ENCODE measurements at regions not wholly inside any gene's neighbourhood (a gene's known extent, or its start where the extent isn't known, plus 50 kb on each side); places are given as distances from the start of the nearest gene placed in this dataset.

- Histone ChIP-seq H3K27ac (no peak overlapping the region), H3K9me3 (no peaks in the 10 kb centered on the region), H3K4me1 (no peaks in the 10 kb centered on the region), H3K27me3 (no peaks in the 10 kb centered on the region), H3K4me3 (no peak overlapping the region), H3K36me3 (no peaks in the 10 kb centered on the region)
- TF ChIP-seq POLR2AphosphoS5 (IDR thresholded peaks at IDR 0.05) (no peak), CTCF (IDR thresholded peaks at IDR 0.05) (no peak), EP300 (IDR thresholded peaks at IDR 0.05) (no peak), POLR2A (IDR thresholded peaks at IDR 0.05) (no peak)
- 75% methylated on average over 1 of the region's 1 CpG for WGBS
- no peak for DNase-seq (ENCODE audit: low spot score in 2 of 2)
Measured at GRCh38 chr1:195973311-195973904, 634.8 kb downstream of the KCNT2 start.

- Histone ChIP-seq H3K27me3 (no peaks in the 10 kb centered on the region), H3K27ac (no peak overlapping the region), H3K4me3 (no peak overlapping the region), H3K4me1 (no peaks in the 10 kb centered on the region), H3K36me3 (no peaks in the 10 kb centered on the region), H3K9me3 (no peaks in the 10 kb centered on the region)
- no peak for DNase-seq (ENCODE audit: low spot score in 2 of 2)
- 100% methylated on average over 1 of the region's 1 CpG for WGBS
- TF ChIP-seq CTCF (IDR thresholded peaks at IDR 0.05) (no peak), POLR2AphosphoS5 (IDR thresholded peaks at IDR 0.05) (no peak), POLR2A (IDR thresholded peaks at IDR 0.05) (no peak), EP300 (IDR thresholded peaks at IDR 0.05) (no peak)
Measured at GRCh38 chr1:195971589-195971988, 636.7 kb downstream of the KCNT2 start.

- no peaks in the 10 kb centered on the region for H3K36me3 ChIP-seq
- no peaks in the 10 kb centered on the region for H3K27me3 ChIP-seq
- TF ChIP-seq POLR2AphosphoS5 (IDR thresholded peaks at IDR 0.05) = no peak
- no peak for TF ChIP-seq EP300 (IDR thresholded peaks at IDR 0.05)
- no peak for TF ChIP-seq POLR2A (IDR thresholded peaks at IDR 0.05)
- no peak for TF ChIP-seq CTCF (IDR thresholded peaks at IDR 0.05)
- DNase-seq (ENCODE audit: low spot score in 2 of 2) = no peak
- H3K4me1 ChIP-seq = no peaks in the 10 kb centered on the region
- 100% methylated on average over 1 of the region's 1 CpG for WGBS
- no peaks in the 10 kb centered on the region for H3K9me3 ChIP-seq
- no peak overlapping the region for H3K4me3 ChIP-seq
- H3K27ac ChIP-seq = no peak overlapping the region
Measured at GRCh38 chr1:195970209-195970608, 638.0 kb downstream of the KCNT2 start.

- Histone ChIP-seq H3K27ac (no peak overlapping the region), H3K9me3 (no peaks in the 10 kb centered on the region), H3K4me1 (no peaks in the 10 kb centered on the region), H3K4me3 (no peak overlapping the region), H3K27me3 (no peaks in the 10 kb centered on the region), H3K36me3 (no peaks in the 10 kb centered on the region)
- TF ChIP-seq POLR2A (IDR thresholded peaks at IDR 0.05) (no peak), POLR2AphosphoS5 (IDR thresholded peaks at IDR 0.05) (no peak), CTCF (IDR thresholded peaks at IDR 0.05) (no peak), EP300 (IDR thresholded peaks at IDR 0.05) (no peak)
- DNase-seq (ENCODE audit: low spot score in 2 of 2) = no peak
- WGBS = 57% methylated on average over 6 of the region's 6 CpGs
Measured at GRCh38 chr1:195965475-195965874, 642.8 kb downstream of the KCNT2 start.

GRCh38 chr1:195965036-195965435 lies 643.2 kb downstream of the KCNT2 start:
- Histone ChIP-seq H3K27me3 (no peaks in the 10 kb centered on the region), H3K4me3 (no peak overlapping the region), H3K36me3 (no peaks in the 10 kb centered on the region), H3K27ac (no peak overlapping the region), H3K9me3 (no peaks in the 10 kb centered on the region), H3K4me1 (no peaks in the 10 kb centered on the region)
- 38% methylated on average over 3 of the region's 3 CpGs for WGBS
- TF ChIP-seq CTCF (IDR thresholded peaks at IDR 0.05) (no peak), POLR2A (IDR thresholded peaks at IDR 0.05) (no peak), POLR2AphosphoS5 (IDR thresholded peaks at IDR 0.05) (no peak), EP300 (IDR thresholded peaks at IDR 0.05) (no peak)
- no peak for DNase-seq (ENCODE audit: low spot score in 2 of 2)
